COLO668 (cell line): ENCODE measurements at regions not wholly inside any gene's neighbourhood (a gene's known extent, or its start where the extent isn't known, plus 50 kb on each side); places are given as distances from the start of the nearest gene placed in this dataset.

Experiments
- DNase-seq: peaks from one replicate; lab custom pipeline; 2025; ENCODE audit not compliant: unreplicated experiment; lab: John Stamatoyannopoulos, UW

- DNase-seq = no peak
Observed at GRCh38 chr1:37415611-37416244, 58.7 kb upstream of the ZC3H12A start.

GRCh38 chr1:37420456-37420855 lies 53.9 kb upstream of the ZC3H12A start:
- no peak for DNase-seq

GRCh38 chr1:37423810-37424209 lies 50.6 kb upstream of the ZC3H12A start:
- no peak for DNase-seq

GRCh38 chr1:37424523-37424922 lies 49.9 kb upstream of the ZC3H12A start:
- DNase-seq = no peak
